ENCODE measurements at regions not wholly inside any gene's neighbourhood (a gene's known extent, or its start where the extent isn't known, plus 50 kb on each side); places are given as distances from the start of the nearest gene placed in this dataset.

DNA sequence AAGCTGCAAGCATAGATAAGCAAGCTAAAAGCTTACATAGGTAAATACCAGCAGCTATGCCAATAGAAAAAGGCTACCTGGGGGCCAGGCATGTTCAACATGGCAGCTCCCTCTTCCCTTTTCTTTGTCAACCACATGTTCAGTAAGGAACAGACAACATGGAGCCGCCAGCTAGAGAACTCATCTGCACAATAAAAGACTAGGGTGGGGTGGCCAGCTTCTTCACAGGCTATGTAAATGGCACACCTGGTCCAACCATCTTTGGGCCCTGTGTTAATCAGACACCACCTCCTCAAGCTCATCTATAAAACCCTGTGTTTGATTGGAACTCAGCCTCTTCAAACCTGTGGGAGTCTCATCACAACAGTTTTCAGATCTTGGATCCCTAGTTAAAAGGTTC is 129.7 kb upstream of the TMPO start:
- no peaks in the 10 kb centered on the region for H3K9me3 ChIP-seq (ENCODE audit: low read length)
- no peak overlapping the region for H3K9ac ChIP-seq (ENCODE audit: low read length)
- H3K27ac ChIP-seq (ENCODE audit: low read depth, low read length, poor library complexity, severe bottlenecking) = no peak overlapping the region
- H2AFZ ChIP-seq (ENCODE audit: low read length) = no peak overlapping the region
- no peaks in the 10 kb centered on the region for H3K9me2 ChIP-seq (ENCODE audit: low read depth, low read length)
- no peak overlapping the region for H3K4me2 ChIP-seq (ENCODE audit: low read length)
- no peak overlapping the region for H3K4me3 ChIP-seq (ENCODE audit: low read depth, low read length, poor library complexity, severe bottlenecking)
- no peaks in the 10 kb centered on the region for H3K4me1 ChIP-seq (ENCODE audit: insufficient read depth, low read length, severe bottlenecking)
- H3K27me3 ChIP-seq (ENCODE audit: insufficient read depth, low read length) = no peaks in the 10 kb centered on the region
- H3K79me2 ChIP-seq (ENCODE audit: insufficient read depth, low read length) = no peaks in the 10 kb centered on the region
- TF ChIP-seq EZH2 (IDR thresholded peaks at IDR 0.05; ENCODE audit: borderline replicate concordance, low read length) (no peak), CTCF (IDR thresholded peaks at IDR 0.05; ENCODE audit: low read length) (no peak)
- no peaks in the 10 kb centered on the region for H3K36me3 ChIP-seq (ENCODE audit: insufficient read depth, low read length)
- H3F3A ChIP-seq (ENCODE audit: insufficient read depth, low read length) = no peaks in the 10 kb centered on the region
- no peaks in the 10 kb centered on the region for H4K20me1 ChIP-seq (ENCODE audit: insufficient read depth, low read length)

- no peak overlapping the region for H2AFZ ChIP-seq (ENCODE audit: low read length)
- no peaks in the 10 kb centered on the region for H3K36me3 ChIP-seq (ENCODE audit: insufficient read depth, low read length)
- no peak overlapping the region for H3K4me2 ChIP-seq (ENCODE audit: low read length)
- no peaks in the 10 kb centered on the region for H3K9me2 ChIP-seq (ENCODE audit: low read depth, low read length)
- H3K4me3 ChIP-seq (ENCODE audit: low read depth, low read length, poor library complexity, severe bottlenecking) = no peak overlapping the region
- H3K9ac ChIP-seq (ENCODE audit: low read length) = no peak overlapping the region
- no peaks in the 10 kb centered on the region for H4K20me1 ChIP-seq (ENCODE audit: insufficient read depth, low read length)
- no peaks in the 10 kb centered on the region for H3K9me3 ChIP-seq (ENCODE audit: low read length)
- H3K4me1 ChIP-seq (ENCODE audit: insufficient read depth, low read length, severe bottlenecking) = no peaks in the 10 kb centered on the region
- H3F3A ChIP-seq (ENCODE audit: insufficient read depth, low read length) = no peaks in the 10 kb centered on the region
- H3K79me2 ChIP-seq (ENCODE audit: insufficient read depth, low read length) = no peaks in the 10 kb centered on the region
- TF ChIP-seq CTCF (IDR thresholded peaks at IDR 0.05; ENCODE audit: low read length) (no peak), EZH2 (IDR thresholded peaks at IDR 0.05; ENCODE audit: borderline replicate concordance, low read length) (no peak)
- no peaks in the 10 kb centered on the region for H3K27me3 ChIP-seq (ENCODE audit: insufficient read depth, low read length)
- H3K27ac ChIP-seq (ENCODE audit: low read depth, low read length, poor library complexity, severe bottlenecking) = no peak overlapping the region
These were observed 127.9 kb upstream of the TMPO start for GRCh38 chr12:98387444-98387843.

DNA sequence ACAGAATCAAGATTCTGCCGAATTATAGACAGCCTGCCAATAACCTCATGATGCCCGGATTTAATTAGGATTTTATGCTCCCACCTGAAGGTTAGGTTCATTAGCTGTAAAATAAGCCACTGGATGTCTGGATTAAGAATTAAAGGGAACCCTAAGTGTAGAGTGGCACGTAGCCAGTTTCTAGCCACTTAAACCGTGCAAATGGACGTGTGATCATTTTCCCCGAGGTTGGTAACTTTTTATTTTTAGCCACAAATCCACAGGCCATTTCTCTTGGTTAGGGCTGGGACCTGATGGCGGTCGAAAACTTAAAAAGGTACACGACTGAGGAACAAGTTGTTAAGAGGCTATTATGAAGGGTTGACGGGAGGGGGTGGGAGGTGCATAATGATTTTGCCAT is 127.3 kb upstream of the TMPO start:
- H3K27ac ChIP-seq (ENCODE audit: low read depth, low read length, poor library complexity, severe bottlenecking) = no peak overlapping the region
- no peaks in the 10 kb centered on the region for H3K4me1 ChIP-seq (ENCODE audit: insufficient read depth, low read length, severe bottlenecking)
- H3K4me2 ChIP-seq (ENCODE audit: low read length) = no peak overlapping the region
- no peaks in the 10 kb centered on the region for H3K9me3 ChIP-seq (ENCODE audit: low read length)
- H3K36me3 ChIP-seq (ENCODE audit: insufficient read depth, low read length) = no peaks in the 10 kb centered on the region
- H3K79me2 ChIP-seq (ENCODE audit: insufficient read depth, low read length) = no peaks in the 10 kb centered on the region
- no peaks in the 10 kb centered on the region for H4K20me1 ChIP-seq (ENCODE audit: insufficient read depth, low read length)
- H3K9me2 ChIP-seq (ENCODE audit: low read depth, low read length) = no peaks in the 10 kb centered on the region
- H3K4me3 ChIP-seq (ENCODE audit: low read depth, low read length, poor library complexity, severe bottlenecking) = no peak overlapping the region
- no peak for TF ChIP-seq CTCF (IDR thresholded peaks at IDR 0.05; ENCODE audit: low read length)
- no peak for TF ChIP-seq EZH2 (IDR thresholded peaks at IDR 0.05; ENCODE audit: borderline replicate concordance, low read length)
- no peak overlapping the region for H3K9ac ChIP-seq (ENCODE audit: low read length)
- no peak overlapping the region for H2AFZ ChIP-seq (ENCODE audit: low read length)
- no peaks in the 10 kb centered on the region for H3F3A ChIP-seq (ENCODE audit: insufficient read depth, low read length)
- H3K27me3 ChIP-seq (ENCODE audit: insufficient read depth, low read length) = no peaks in the 10 kb centered on the region
